K562 (cell line): ENCODE measurements at regions not wholly inside any gene's neighbourhood (a gene's known extent, or its start where the extent isn't known, plus 50 kb on each side); places are given as distances from the start of the nearest gene placed in this dataset.

ENCODE experiments used
- BRD4 ChIP-seq: fragments of 200-600 bp; sonication (generic); IDR thresholded peaks from 2 replicates; pipeline ENCODE4 v1.6.1; 2017; ENCODE audit warnings: inconsistent platforms
- CCNT2 ChIP-seq: IDR thresholded peaks from 2 replicates; pipeline ENCODE4 v1.6.1; 2011; ENCODE audit warnings: borderline replicate concordance, low read depth, mild to moderate bottlenecking, moderate library complexity, mixed read lengths, low read length; ENCODE audit not compliant: insufficient read length; ENCODE audit errors: extremely low read depth
- EWSR1 ChIP-seq: fragments of 450-650 bp; IDR thresholded peaks from 2 replicates; pipeline ENCODE4 v1.6.1; 2018; ENCODE audit warnings: borderline replicate concordance, mild to moderate bottlenecking, low read depth, moderate library complexity; ENCODE audit not compliant: partially characterized antibody
- JUNB ChIP-seq: fragments of 450-650 bp; formaldehyde crosslinking; conservative IDR thresholded peaks from 2 replicates; pipeline ENCODE4 v1.4.0; 2020; ENCODE audit warnings: mild to moderate bottlenecking
- MECOM ChIP-seq: fragments of 250-450 bp; sonication (Bioruptor Pico); IDR thresholded peaks from 2 replicates; pipeline ENCODE4 v1.8.0; 2022; ENCODE audit warnings: inconsistent platforms
- NR1H2 ChIP-seq: sonication (generic); formaldehyde crosslinking; IDR thresholded peaks from 2 replicates; pipeline ENCODE4 v1.4.0; 2020; ENCODE audit warnings: mild to moderate bottlenecking, missing genetic modification reagents
- POLR2H ChIP-seq: IDR thresholded peaks from 2 replicates; pipeline ENCODE4 v1.6.1; 2016; ENCODE audit warnings: missing genetic modification characterization, low read depth, mild to moderate bottlenecking, control low read depth, missing compliant biosample characterization, moderate library complexity
- RBM34 ChIP-seq: fragments of 200-400 bp; formaldehyde crosslinking; IDR thresholded peaks from 2 replicates; pipeline ENCODE4 v1.6.1; 2018; ENCODE audit warnings: low read length, borderline replicate concordance; ENCODE audit not compliant: insufficient read depth
- RCOR1 ChIP-seq, 2 experiments: IDR thresholded peaks; 2 replicates each; pipeline ENCODE4 v1.6.1; 2012; ENCODE audit warnings: low read depth in 2 of 2, low read length in 2 of 2, borderline replicate concordance in 1 of 2, improper control_type of control experiment in 1 of 2
- SIX5 ChIP-seq, 2 experiments: IDR thresholded peaks; 2 replicates each; pipeline ENCODE4 v1.6.1; 2011; ENCODE audit warnings: low read length in 2 of 2, borderline replicate concordance in 1 of 2, low read depth in 1 of 2, mild to moderate bottlenecking in 1 of 2, moderate library complexity in 1 of 2; ENCODE audit not compliant: insufficient read depth in 1 of 2
- SMARCB1 ChIP-seq: IDR thresholded peaks from 2 replicates; pipeline ENCODE4 v1.6.1; 2011; ENCODE audit warnings: improper control_type of control experiment, low read depth; ENCODE audit not compliant: insufficient read length
- ZFP30 ChIP-seq: fragments of 250-450 bp; sonication (Bioruptor Pico); IDR thresholded peaks from 2 replicates; pipeline ENCODE4 v1.8.0; 2022; ENCODE audit warnings: moderate library complexity, mild to moderate bottlenecking, inconsistent platforms, borderline replicate concordance
- ZNF778 ChIP-seq: fragments of 450-650 bp; formaldehyde crosslinking; IDR thresholded peaks from 2 replicates; pipeline ENCODE4 v1.4.0; 2020; ENCODE audit warnings: mild to moderate bottlenecking, moderate library complexity
- TF ChIP-seq, protein P1 (sequence below): fragments of 450-650 bp; IDR thresholded peaks from 2 replicates; pipeline ENCODE4 v1.6.1; 2016; ENCODE audit warnings: low read depth, mild to moderate bottlenecking, moderate library complexity
- TF ChIP-seq, protein P2 (sequence below), 2 experiments: fragments of 150-350 bp in 1 of 2; IDR thresholded peaks; 2 replicates each; pipeline ENCODE4 v1.6.1; 2012 to 2016; ENCODE audit warnings: low read depth in 2 of 2, low read length in 2 of 2, mild to moderate bottlenecking in 1 of 2, moderate library complexity in 1 of 2
- TF ChIP-seq, protein P3 (sequence below): sonication (generic); formaldehyde crosslinking; IDR thresholded peaks from 2 replicates; pipeline ENCODE4 v1.8.1; 2022; ENCODE audit warnings: missing genetic modification reagents
- TF ChIP-seq, protein P4 (sequence below): fragments of 450-650 bp; formaldehyde crosslinking; IDR thresholded peaks from 2 replicates; pipeline ENCODE4 v1.4.0; 2022; ENCODE audit warnings: mild to moderate bottlenecking, moderate library complexity
- TF ChIP-seq, protein P5 (sequence below): fragments of 450-650 bp; formaldehyde crosslinking; IDR thresholded peaks from 2 replicates; pipeline ENCODE4 v1.4.0; 2020; ENCODE audit warnings: mild to moderate bottlenecking, moderate library complexity

DNA sequence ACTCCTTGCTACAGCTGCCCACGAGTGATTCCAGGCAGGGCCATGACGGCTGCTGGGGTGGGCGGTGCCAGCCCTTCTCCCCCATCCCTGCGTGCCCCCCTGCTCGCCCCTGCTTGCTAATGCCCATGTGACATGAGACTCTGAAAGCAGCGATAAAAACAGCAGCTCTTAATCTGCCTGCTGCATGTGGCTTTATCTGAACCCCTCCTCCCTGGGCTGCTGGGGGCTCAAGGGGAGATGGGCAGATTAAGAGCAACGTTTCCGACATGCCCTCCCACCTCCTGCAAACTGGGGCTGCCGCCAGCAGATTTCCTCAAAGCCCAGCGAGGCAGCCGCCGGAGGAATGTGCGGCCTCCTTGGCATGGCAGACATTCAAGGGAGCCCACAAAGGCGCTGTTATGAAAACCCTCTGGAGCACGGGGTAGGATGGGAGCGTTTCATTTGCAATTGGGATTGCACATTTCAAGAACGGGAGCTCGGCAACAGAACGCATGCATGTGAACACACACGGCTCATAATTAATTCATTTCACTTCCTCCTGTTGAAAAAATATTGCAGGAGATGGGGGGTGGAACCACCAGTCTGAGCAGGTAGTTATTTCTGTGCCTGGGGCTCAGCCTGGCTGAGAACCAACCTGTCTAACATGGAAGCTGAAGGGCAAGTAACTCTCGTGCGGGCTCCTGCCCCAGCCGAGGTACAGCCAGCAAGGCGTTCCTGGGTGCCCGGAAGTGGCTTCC lies 504.2 kb upstream of the PROK2 start (continued):
- no peak for TF ChIP-seq EWSR1
- TF ChIP-seq RBM34: no peak
- TF ChIP-seq, protein P1, sequence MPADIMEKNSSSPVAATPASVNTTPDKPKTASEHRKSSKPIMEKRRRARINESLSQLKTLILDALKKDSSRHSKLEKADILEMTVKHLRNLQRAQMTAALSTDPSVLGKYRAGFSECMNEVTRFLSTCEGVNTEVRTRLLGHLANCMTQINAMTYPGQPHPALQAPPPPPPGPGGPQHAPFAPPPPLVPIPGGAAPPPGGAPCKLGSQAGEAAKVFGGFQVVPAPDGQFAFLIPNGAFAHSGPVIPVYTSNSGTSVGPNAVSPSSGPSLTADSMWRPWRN: no peak
- TF ChIP-seq MECOM (CRISPR knock-in tag): 0 out of 2 replicates have a peak, but pooled peaks have one; percentile 11
- TF ChIP-seq, protein P2, sequence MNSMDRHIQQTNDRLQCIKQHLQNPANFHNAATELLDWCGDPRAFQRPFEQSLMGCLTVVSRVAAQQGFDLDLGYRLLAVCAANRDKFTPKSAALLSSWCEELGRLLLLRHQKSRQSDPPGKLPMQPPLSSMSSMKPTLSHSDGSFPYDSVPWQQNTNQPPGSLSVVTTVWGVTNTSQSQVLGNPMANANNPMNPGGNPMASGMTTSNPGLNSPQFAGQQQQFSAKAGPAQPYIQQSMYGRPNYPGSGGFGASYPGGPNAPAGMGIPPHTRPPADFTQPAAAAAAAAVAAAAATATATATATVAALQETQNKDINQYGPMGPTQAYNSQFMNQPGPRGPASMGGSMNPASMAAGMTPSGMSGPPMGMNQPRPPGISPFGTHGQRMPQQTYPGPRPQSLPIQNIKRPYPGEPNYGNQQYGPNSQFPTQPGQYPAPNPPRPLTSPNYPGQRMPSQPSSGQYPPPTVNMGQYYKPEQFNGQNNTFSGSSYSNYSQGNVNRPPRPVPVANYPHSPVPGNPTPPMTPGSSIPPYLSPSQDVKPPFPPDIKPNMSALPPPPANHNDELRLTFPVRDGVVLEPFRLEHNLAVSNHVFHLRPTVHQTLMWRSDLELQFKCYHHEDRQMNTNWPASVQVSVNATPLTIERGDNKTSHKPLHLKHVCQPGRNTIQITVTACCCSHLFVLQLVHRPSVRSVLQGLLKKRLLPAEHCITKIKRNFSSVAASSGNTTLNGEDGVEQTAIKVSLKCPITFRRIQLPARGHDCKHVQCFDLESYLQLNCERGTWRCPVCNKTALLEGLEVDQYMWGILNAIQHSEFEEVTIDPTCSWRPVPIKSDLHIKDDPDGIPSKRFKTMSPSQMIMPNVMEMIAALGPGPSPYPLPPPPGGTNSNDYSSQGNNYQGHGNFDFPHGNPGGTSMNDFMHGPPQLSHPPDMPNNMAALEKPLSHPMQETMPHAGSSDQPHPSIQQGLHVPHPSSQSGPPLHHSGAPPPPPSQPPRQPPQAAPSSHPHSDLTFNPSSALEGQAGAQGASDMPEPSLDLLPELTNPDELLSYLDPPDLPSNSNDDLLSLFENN (IDR thresholded peaks at IDR 0.05; ENCODE audit: low read depth in 2 of 2, low read length in 2 of 2): peak in 1 of 2 experiments; percentile 93; a peak in 2 of 4 replicates
- peak; percentile 29 to 91; a peak in 3 of 4 replicates for TF ChIP-seq RCOR1 (IDR thresholded peaks at IDR 0.05; ENCODE audit: borderline replicate concordance in 1 of 2, low read depth in 2 of 2, low read length in 2 of 2)
- TF ChIP-seq, protein P3, sequence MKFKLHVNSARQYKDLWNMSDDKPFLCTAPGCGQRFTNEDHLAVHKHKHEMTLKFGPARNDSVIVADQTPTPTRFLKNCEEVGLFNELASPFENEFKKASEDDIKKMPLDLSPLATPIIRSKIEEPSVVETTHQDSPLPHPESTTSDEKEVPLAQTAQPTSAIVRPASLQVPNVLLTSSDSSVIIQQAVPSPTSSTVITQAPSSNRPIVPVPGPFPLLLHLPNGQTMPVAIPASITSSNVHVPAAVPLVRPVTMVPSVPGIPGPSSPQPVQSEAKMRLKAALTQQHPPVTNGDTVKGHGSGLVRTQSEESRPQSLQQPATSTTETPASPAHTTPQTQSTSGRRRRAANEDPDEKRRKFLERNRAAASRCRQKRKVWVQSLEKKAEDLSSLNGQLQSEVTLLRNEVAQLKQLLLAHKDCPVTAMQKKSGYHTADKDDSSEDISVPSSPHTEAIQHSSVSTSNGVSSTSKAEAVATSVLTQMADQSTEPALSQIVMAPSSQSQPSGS (CRISPR knock-in tag): no peak
- TF ChIP-seq SIX5 (IDR thresholded peaks at IDR 0.05; ENCODE audit: borderline replicate concordance in 1 of 2, insufficient read depth in 1 of 2, low read depth in 1 of 2, low read length in 2 of 2): no peak
- TF ChIP-seq SMARCB1: no peak
- TF ChIP-seq, protein P4, sequence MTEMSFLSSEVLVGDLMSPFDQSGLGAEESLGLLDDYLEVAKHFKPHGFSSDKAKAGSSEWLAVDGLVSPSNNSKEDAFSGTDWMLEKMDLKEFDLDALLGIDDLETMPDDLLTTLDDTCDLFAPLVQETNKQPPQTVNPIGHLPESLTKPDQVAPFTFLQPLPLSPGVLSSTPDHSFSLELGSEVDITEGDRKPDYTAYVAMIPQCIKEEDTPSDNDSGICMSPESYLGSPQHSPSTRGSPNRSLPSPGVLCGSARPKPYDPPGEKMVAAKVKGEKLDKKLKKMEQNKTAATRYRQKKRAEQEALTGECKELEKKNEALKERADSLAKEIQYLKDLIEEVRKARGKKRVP (CRISPR knock-in tag): 0 out of 2 replicates have a peak, but pooled peaks have one; percentile 40
- TF ChIP-seq NR1H2 (CRISPR knock-in tag): no peak
- no peak for TF ChIP-seq JUNB (CRISPR knock-in tag)
- no peak for TF ChIP-seq ZNF778 (CRISPR knock-in tag)
- TF ChIP-seq, protein P5, sequence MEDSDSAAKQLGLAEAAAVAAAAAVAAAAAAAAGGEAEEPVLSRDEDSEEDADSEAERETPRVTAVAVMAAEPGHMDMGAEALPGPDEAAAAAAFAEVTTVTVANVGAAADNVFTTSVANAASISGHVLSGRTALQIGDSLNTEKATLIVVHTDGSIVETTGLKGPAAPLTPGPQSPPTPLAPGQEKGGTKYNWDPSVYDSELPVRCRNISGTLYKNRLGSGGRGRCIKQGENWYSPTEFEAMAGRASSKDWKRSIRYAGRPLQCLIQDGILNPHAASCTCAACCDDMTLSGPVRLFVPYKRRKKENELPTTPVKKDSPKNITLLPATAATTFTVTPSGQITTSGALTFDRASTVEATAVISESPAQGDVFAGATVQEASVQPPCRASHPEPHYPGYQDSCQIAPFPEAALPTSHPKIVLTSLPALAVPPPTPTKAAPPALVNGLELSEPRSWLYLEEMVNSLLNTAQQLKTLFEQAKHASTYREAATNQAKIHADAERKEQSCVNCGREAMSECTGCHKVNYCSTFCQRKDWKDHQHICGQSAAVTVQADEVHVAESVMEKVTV (CRISPR knock-in tag): peak; percentile 26; the same call in 1 of the 2 replicates
- no peak for TF ChIP-seq ZFP30 (CRISPR knock-in tag)
- TF ChIP-seq BRD4: no peak
- peak; percentile 64 for TF ChIP-seq POLR2H (tag)
- peak; percentile 98 for TF ChIP-seq CCNT2
